IMR-90 (cell line): ENCODE measurements at regions not wholly inside any gene's neighbourhood (a gene's known extent, or its start where the extent isn't known, plus 50 kb on each side); places are given as distances from the start of the nearest gene placed in this dataset.

Source experiments
- ATAC-seq: fragments of 200-7000 bp; cut with Tn5 transposase; 2 replicates; pipeline ENCODE4 v1.9.1; 2020; ENCODE audit warnings: low read depth, mild to moderate bottlenecking, moderate library complexity
- BruUV-seq: library from RNA; stranded (reverse); fragments of 400-500 nt; replicated peaks from 2 replicates; lab custom pipeline; 2021; lab: Mats Ljungman, UMichigan
- CTCF ChIA-PET: fragments of 300-600 bp; formaldehyde crosslinking; extraction: SDS; loops from one replicate; lab custom pipeline; 2021; ENCODE audit warnings: antibody characterized with exemption; lab: Yijun Ruan, JAX
- POLR2A ChIA-PET: fragments of 300-600 bp; sonication (Branson Sonifier 250); formaldehyde crosslinking; loops from one replicate; lab custom pipeline; 2022; ENCODE audit warnings: antibody characterized with exemption; ENCODE audit not compliant: unreplicated experiment; lab: Charles Lee
- DNase-seq: peaks from one replicate; pipeline ENCODE4 v3.0.0; 2013
- H2AFZ ChIP-seq: replicated peaks from 2 replicates; pipeline ENCODE3; 2013; ENCODE audit warnings: low read length, mild to moderate bottlenecking; ENCODE audit not compliant: poor library complexity
- H2AK5ac ChIP-seq: 2 replicates; pipeline ENCODE4 v1.6.1; 2013; ENCODE audit warnings: low read depth, low read length, inconsistent platforms
- H2AK9ac ChIP-seq: replicated peaks from 2 replicates; pipeline ENCODE3; 2013; ENCODE audit warnings: mild to moderate bottlenecking, low read depth, low read length, moderate library complexity; ENCODE audit not compliant: poor library complexity
- H2BK120ac ChIP-seq: 2 replicates; pipeline ENCODE4 v1.6.1; 2013; ENCODE audit warnings: low read depth, low read length, inconsistent platforms
- H2BK15ac ChIP-seq: 3 replicates; pipeline ENCODE4 v1.6.1; 2013; ENCODE audit warnings: low read depth, low read length, inconsistent platforms
- H2BK20ac ChIP-seq: 2 replicates; pipeline ENCODE4 v1.6.1; 2013; ENCODE audit warnings: low read depth, mild to moderate bottlenecking, inconsistent platforms, low read length, moderate library complexity
- H2BK5ac ChIP-seq: 2 replicates; pipeline ENCODE4 v1.6.1; 2013; ENCODE audit warnings: mild to moderate bottlenecking, low read depth, low read length, inconsistent platforms; ENCODE audit not compliant: poor library complexity, severe bottlenecking
- H3K14ac ChIP-seq: replicated peaks from 2 replicates; pipeline ENCODE4 v1.6.1; 2013; ENCODE audit warnings: low read depth, low read length, inconsistent platforms
- H3K18ac ChIP-seq: 2 replicates; pipeline ENCODE4 v1.6.1; 2013; ENCODE audit warnings: low read depth, low read length, control low read depth
- H3K23ac ChIP-seq: 2 replicates; pipeline ENCODE4 v1.6.1; 2013; ENCODE audit warnings: low read depth, low read length, inconsistent platforms
- H3K27ac ChIP-seq: 2 replicates; pipeline ENCODE4 v1.5.1; 2013; ENCODE audit warnings: mild to moderate bottlenecking, control low read depth, low read length; ENCODE audit not compliant: insufficient read depth
- H3K27me3 ChIP-seq: 2 replicates; pipeline ENCODE4 v1.6.1; 2013; ENCODE audit warnings: low read length; ENCODE audit not compliant: control insufficient read depth, insufficient read depth
- H3K36me3 ChIP-seq: 2 replicates; pipeline ENCODE4 v1.6.1; 2013; ENCODE audit warnings: low read length, mixed read lengths; ENCODE audit not compliant: control insufficient read depth, insufficient read depth
- H3K4ac ChIP-seq: 2 replicates; pipeline ENCODE4 v1.6.1; 2013; ENCODE audit warnings: low read depth, low read length, inconsistent platforms
- H3K4me1 ChIP-seq: 2 replicates; pipeline ENCODE4 v1.6.1; 2013; ENCODE audit warnings: low read length, mixed read lengths; ENCODE audit not compliant: control insufficient read depth, insufficient read depth
- H3K4me2 ChIP-seq: 2 replicates; pipeline ENCODE4 v1.6.1; 2013; ENCODE audit warnings: low read depth, mild to moderate bottlenecking, control low read depth, low read length, moderate library complexity
- H3K4me3 ChIP-seq: 2 replicates; pipeline ENCODE4 v1.5.1; 2013; ENCODE audit warnings: low read depth, mild to moderate bottlenecking, control low read depth, low read length, moderate library complexity; ENCODE audit not compliant: insufficient read depth
- H3K56ac ChIP-seq: 2 replicates; pipeline ENCODE4 v1.6.1; 2013; ENCODE audit warnings: low read length, inconsistent platforms; ENCODE audit not compliant: insufficient read depth; ENCODE audit errors: extremely low read depth
- H3K79me1 ChIP-seq, 2 experiments: 2 replicates each; pipeline ENCODE4 v1.6.1; 2013; ENCODE audit warnings: low read length in 2 of 2, inconsistent platforms in 1 of 2, low read depth in 1 of 2
- H3K9ac ChIP-seq: 2 replicates; pipeline ENCODE4 v1.6.1; 2013; ENCODE audit warnings: low read depth, low read length, control low read depth
- H3K9me1 ChIP-seq: 2 replicates; pipeline ENCODE4 v1.6.1; 2013; ENCODE audit warnings: low read length, inconsistent platforms; ENCODE audit not compliant: insufficient read depth
- H3K9me3 ChIP-seq: 2 replicates; pipeline ENCODE4 v1.6.1; 2013; ENCODE audit warnings: low read length; ENCODE audit not compliant: control insufficient read depth, insufficient read depth
- H4K20me1 ChIP-seq: 2 replicates; pipeline ENCODE4 v1.6.1; 2013; ENCODE audit warnings: low read length, inconsistent platforms; ENCODE audit not compliant: insufficient read depth
- H4K5ac ChIP-seq: 2 replicates; pipeline ENCODE4 v1.6.1; 2013; ENCODE audit warnings: mild to moderate bottlenecking, low read depth, low read length, control low read depth
- H4K8ac ChIP-seq, 2 experiments: 2 replicates each; pipeline ENCODE4 v1.6.1; 2013; ENCODE audit warnings: low read depth in 2 of 2, low read length in 2 of 2, control low read depth in 1 of 2, inconsistent platforms in 1 of 2
- H4K91ac ChIP-seq: 2 replicates; pipeline ENCODE4 v1.6.1; 2013; ENCODE audit warnings: low read depth, low read length, inconsistent platforms; ENCODE audit not compliant: insufficient read depth
- BHLHE40 ChIP-seq: fragments of 150-350 bp; IDR thresholded peaks from 2 replicates; pipeline ENCODE4 v1.6.1; 2016; ENCODE audit warnings: mild to moderate bottlenecking, low read depth, low read length
- CEBPB ChIP-seq: IDR thresholded peaks from 2 replicates; pipeline ENCODE4 v1.6.1; 2012; ENCODE audit warnings: low read depth, low read length, improper control_type of control experiment
- CHD1 ChIP-seq: IDR thresholded peaks from 2 replicates; pipeline ENCODE4 v1.6.1; 2012; ENCODE audit warnings: low read depth, low read length, improper control_type of control experiment
- FOS ChIP-seq: fragments of 150-350 bp; IDR thresholded peaks from 2 replicates; pipeline ENCODE4 v1.6.1; 2016; ENCODE audit warnings: low read depth, low read length
- MAFK ChIP-seq: IDR thresholded peaks from 2 replicates; pipeline ENCODE4 v1.6.1; 2012; ENCODE audit warnings: low read depth, low read length, improper control_type of control experiment
- MAZ ChIP-seq: IDR thresholded peaks from 2 replicates; pipeline ENCODE4 v1.6.1; 2012; ENCODE audit warnings: low read depth, mild to moderate bottlenecking, low read length, improper control_type of control experiment, moderate library complexity, borderline replicate concordance
- MXI1 ChIP-seq: IDR thresholded peaks from 2 replicates; pipeline ENCODE4 v1.6.1; 2012; ENCODE audit warnings: low read depth, mild to moderate bottlenecking, low read length, moderate library complexity, borderline replicate concordance
- NFE2L2 ChIP-seq: fragments of 150-350 bp; IDR thresholded peaks from 2 replicates; pipeline ENCODE4 v1.6.1; 2016; ENCODE audit warnings: low read depth, mild to moderate bottlenecking, low read length
- POLR2A ChIP-seq: IDR thresholded peaks from 2 replicates; pipeline ENCODE4 v1.6.1; 2012; ENCODE audit warnings: mild to moderate bottlenecking, low read depth, low read length
- RAD21 ChIP-seq: IDR thresholded peaks from 2 replicates; pipeline ENCODE4 v1.6.1; 2012; ENCODE audit warnings: low read length, improper control_type of control experiment
- RCOR1 ChIP-seq: IDR thresholded peaks from 2 replicates; pipeline ENCODE4 v1.6.1; 2012; ENCODE audit warnings: mild to moderate bottlenecking, low read length, improper control_type of control experiment; ENCODE audit not compliant: insufficient replicate concordance
- RFX5 ChIP-seq: IDR thresholded peaks from 2 replicates; pipeline ENCODE4 v1.8.0; 2012; ENCODE audit warnings: low read depth, mild to moderate bottlenecking, low read length, moderate library complexity
- SMC3 ChIP-seq: fragments of 150-350 bp; IDR thresholded peaks from 2 replicates; pipeline ENCODE4 v1.6.1; 2016; ENCODE audit warnings: low read depth, mild to moderate bottlenecking, antibody characterized with exemption, low read length, moderate library complexity
- USF2 ChIP-seq: fragments of 150-350 bp; IDR thresholded peaks from 2 replicates; pipeline ENCODE4 v1.6.1; 2017; ENCODE audit warnings: mild to moderate bottlenecking, antibody characterized with exemption, low read length, low read depth
- dilution Hi-C: fragments of 300-500 bp; cut with HindIII; formaldehyde crosslinking; loops from one replicate; pipeline ENCODE4 v1.14.3; 2018; ENCODE audit warnings: low sequenced_read_pairs; ENCODE audit not compliant: unreplicated experiment
- in situ Hi-C: fragments of 300-500 bp; cut with MboI; formaldehyde crosslinking; loops from 3 replicates; pipeline ENCODE4 v1.14.3; 2019; ENCODE audit warnings: low sequenced_read_pairs, inconsistent platforms, mixed read lengths
- intact Hi-C: fragments of 100-400 bp; cut with micrococcal nuclease; formaldehyde crosslinking; loops from 2 replicates; pipeline ENCODE4 v1.10.0; 2022
- TF ChIP-seq, protein P1 (sequence below): fragments of 150-350 bp; IDR thresholded peaks from 2 replicates; pipeline ENCODE4 v1.6.1; 2016; ENCODE audit warnings: low read depth, mild to moderate bottlenecking, low read length, moderate library complexity, borderline replicate concordance
- TF ChIP-seq, protein P2 (sequence below): conservative IDR thresholded peaks from 2 replicates; pipeline ENCODE4 v1.5.1; 2012; ENCODE audit warnings: mild to moderate bottlenecking, low read depth, low read length, improper control_type of control experiment

DNA sequence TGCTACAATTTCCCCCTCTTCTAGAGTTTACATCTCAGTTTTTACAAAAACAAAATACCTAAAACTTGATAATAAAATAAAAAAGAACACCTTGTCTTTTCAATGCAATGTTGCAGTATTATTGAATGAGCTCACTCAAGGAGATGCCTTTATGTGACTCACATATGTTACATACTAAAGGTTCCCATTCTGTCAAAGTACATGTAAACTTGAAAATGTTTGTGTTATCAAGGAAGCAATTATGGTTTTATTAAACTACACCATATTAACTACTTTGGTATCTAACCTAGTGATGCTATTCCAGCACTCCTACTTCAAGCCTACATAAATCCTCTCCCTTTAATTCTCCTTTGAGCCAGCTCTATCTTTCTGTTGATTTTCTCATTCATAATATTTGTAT, 658.3 kb downstream of the PTPRC start:
- Histone ChIP-seq H3K9me3 (no peaks in the 10 kb centered on the region), H4K20me1 (no peaks in the 10 kb centered on the region), H3K27ac (no peak overlapping the region), H4K91ac (no peak overlapping the region), H3K14ac (no peak overlapping the region), H3K4me3 (no peak overlapping the region), H2AFZ (no peak overlapping the region), H3K23ac (no peak overlapping the region), H3K36me3 (no peaks in the 10 kb centered on the region), H2AK5ac (no peak overlapping the region), H2BK5ac (no peak overlapping the region), H3K79me1 (no peaks in the 10 kb centered on the region), H2BK15ac (no peak overlapping the region), H3K9ac (no peak overlapping the region), H3K27me3 (no peaks in the 10 kb centered on the region), H3K56ac (no peak overlapping the region), H3K4ac (no peak overlapping the region), H4K5ac (no peak overlapping the region), H3K4me2 (no peak overlapping the region), H4K8ac (no peak overlapping the region), H3K9me1 (no peaks in the 10 kb centered on the region), H3K18ac (no peak overlapping the region), H2BK20ac (no peak overlapping the region), H2AK9ac (no peak overlapping the region), H2BK120ac (no peak overlapping the region), H3K4me1 (no peaks in the 10 kb centered on the region)
- POLR2A ChIA-PET, result no interaction called here
- dilution Hi-C loops, result no loop called here
- intact Hi-C loops, result no loop called here
- in situ Hi-C loops, result no loop called here
- ATAC-seq (no peak), DNase-seq (peak; percentile 19)
- BruUV-seq, result no TSS peak
- TF ChIP-seq RFX5, result no peak
- TF ChIP-seq BHLHE40, result no peak
- TF ChIP-seq FOS, result no peak
- no peak for TF ChIP-seq USF2
- no peak for TF ChIP-seq RAD21
- no peak for TF ChIP-seq MAZ
- no peak for TF ChIP-seq POLR2A
- TF ChIP-seq SMC3, result no peak
- no peak for TF ChIP-seq NFE2L2
- TF ChIP-seq MAFK, result no peak
- no peak for TF ChIP-seq MXI1
- TF ChIP-seq, protein P1, sequence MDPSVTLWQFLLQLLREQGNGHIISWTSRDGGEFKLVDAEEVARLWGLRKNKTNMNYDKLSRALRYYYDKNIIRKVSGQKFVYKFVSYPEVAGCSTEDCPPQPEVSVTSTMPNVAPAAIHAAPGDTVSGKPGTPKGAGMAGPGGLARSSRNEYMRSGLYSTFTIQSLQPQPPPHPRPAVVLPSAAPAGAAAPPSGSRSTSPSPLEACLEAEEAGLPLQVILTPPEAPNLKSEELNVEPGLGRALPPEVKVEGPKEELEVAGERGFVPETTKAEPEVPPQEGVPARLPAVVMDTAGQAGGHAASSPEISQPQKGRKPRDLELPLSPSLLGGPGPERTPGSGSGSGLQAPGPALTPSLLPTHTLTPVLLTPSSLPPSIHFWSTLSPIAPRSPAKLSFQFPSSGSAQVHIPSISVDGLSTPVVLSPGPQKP, result no peak
- TF ChIP-seq, protein P2, sequence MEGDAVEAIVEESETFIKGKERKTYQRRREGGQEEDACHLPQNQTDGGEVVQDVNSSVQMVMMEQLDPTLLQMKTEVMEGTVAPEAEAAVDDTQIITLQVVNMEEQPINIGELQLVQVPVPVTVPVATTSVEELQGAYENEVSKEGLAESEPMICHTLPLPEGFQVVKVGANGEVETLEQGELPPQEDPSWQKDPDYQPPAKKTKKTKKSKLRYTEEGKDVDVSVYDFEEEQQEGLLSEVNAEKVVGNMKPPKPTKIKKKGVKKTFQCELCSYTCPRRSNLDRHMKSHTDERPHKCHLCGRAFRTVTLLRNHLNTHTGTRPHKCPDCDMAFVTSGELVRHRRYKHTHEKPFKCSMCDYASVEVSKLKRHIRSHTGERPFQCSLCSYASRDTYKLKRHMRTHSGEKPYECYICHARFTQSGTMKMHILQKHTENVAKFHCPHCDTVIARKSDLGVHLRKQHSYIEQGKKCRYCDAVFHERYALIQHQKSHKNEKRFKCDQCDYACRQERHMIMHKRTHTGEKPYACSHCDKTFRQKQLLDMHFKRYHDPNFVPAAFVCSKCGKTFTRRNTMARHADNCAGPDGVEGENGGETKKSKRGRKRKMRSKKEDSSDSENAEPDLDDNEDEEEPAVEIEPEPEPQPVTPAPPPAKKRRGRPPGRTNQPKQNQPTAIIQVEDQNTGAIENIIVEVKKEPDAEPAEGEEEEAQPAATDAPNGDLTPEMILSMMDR, result no peak
- TF ChIP-seq RCOR1, result no peak
- TF ChIP-seq CHD1, result no peak
- no peak for TF ChIP-seq CEBPB
- CTCF ChIA-PET, result no interaction called here
